ENCODE measurements at regions not wholly inside any gene's neighbourhood (a gene's known extent, or its start where the extent isn't known, plus 50 kb on each side); places are given as distances from the start of the nearest gene placed in this dataset.
A peak's percentile ranks its signal among the peaks of the same experiment; 100 is the strongest.
"Not testable (repeated sequence)": the region's sequence is repeated elsewhere in the genome, so short reads cannot be mapped to it uniquely, and the experiment has no call there.

DNA sequence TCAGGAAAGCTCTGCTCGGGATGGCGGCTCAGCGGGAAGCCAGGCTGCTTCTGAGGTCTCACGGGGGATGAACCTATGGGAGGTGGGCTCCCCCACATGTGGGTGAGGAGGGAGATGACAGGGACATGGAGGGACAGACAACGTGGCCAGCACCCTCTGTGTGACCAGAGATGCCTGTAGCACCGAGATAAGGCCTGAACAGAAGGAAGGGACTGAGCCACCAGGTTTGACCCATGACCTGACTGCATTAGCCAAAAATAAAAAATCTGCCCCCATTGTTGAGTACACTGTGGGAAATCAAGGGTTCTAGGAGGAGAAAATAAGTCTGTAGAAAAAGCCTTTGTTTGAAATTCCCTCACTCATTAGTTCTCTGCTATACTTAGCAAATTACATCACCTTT lies 105.7 kb downstream of the RNASET2 start:
- Histone ChIP-seq H3K36me3 (replicated peaks) (no peaks in the 10 kb centered on the region), H3K4me3 (ENCODE audit: low read depth, low read length) (no peak overlapping the region), H3K27ac (no peak overlapping the region), H3K27me3 (replicated peaks) (no peaks in the 10 kb centered on the region)
- in situ Hi-C loops (cut with HindIII; ENCODE audit: low pct_ligation_motif_present, low sequenced_read_pairs), result no loop called here
- no peak for TF ChIP-seq CTCF (IDR thresholded peaks at IDR 0.05; ENCODE audit: low read depth, low read length, missing control alignments)
- no peak for DNase-seq

GRCh38 chr6:166849749-166850183 lies 106.6 kb downstream of the RNASET2 start:
- peak; percentile 2 for DNase-seq
- Histone ChIP-seq H3K27me3 (replicated peaks) (no peaks in the 10 kb centered on the region), H3K4me3 (ENCODE audit: low read depth, low read length) (no peak overlapping the region), H3K27ac (no peak overlapping the region), H3K36me3 (replicated peaks) (no peaks in the 10 kb centered on the region)
- TF ChIP-seq CTCF (IDR thresholded peaks at IDR 0.05; ENCODE audit: low read depth, low read length, missing control alignments), result no peak
- in situ Hi-C loops (cut with HindIII; ENCODE audit: low pct_ligation_motif_present, low sequenced_read_pairs), result no loop called here

- DNase-seq, result no peak
- no peaks in the 10 kb centered on the region for H3K36me3 ChIP-seq (replicated peaks)
- TF ChIP-seq CTCF (IDR thresholded peaks at IDR 0.05; ENCODE audit: low read depth, low read length, missing control alignments), result no peak
- no peak overlapping the region for H3K27ac ChIP-seq
- no peaks in the 10 kb centered on the region for H3K27me3 ChIP-seq (replicated peaks)
- in situ Hi-C loops (cut with HindIII; ENCODE audit: low pct_ligation_motif_present, low sequenced_read_pairs), result no loop called here
- no peak overlapping the region for H3K4me3 ChIP-seq (ENCODE audit: low read depth, low read length)
Observed at GRCh38 chr6:166848979-166849748, 107.2 kb downstream of the RNASET2 start.

GRCh38 chr6:166846446-166847142 lies 109.8 kb downstream of the RNASET2 start:
- H3K27me3 ChIP-seq (replicated peaks); DNase-seq; H3K36me3 ChIP-seq (replicated peaks); H3K4me3 ChIP-seq (ENCODE audit: low read depth, low read length); in situ Hi-C loops (cut with HindIII; ENCODE audit: low pct_ligation_motif_present, low sequenced_read_pairs); H3K27ac ChIP-seq: not testable (repeated sequence)

GRCh38 chr6:166842607-166843006 lies 113.7 kb downstream of the RNASET2 start:
- H3K36me3 ChIP-seq (replicated peaks), result no peaks in the 10 kb centered on the region
- in situ Hi-C loops (cut with HindIII; ENCODE audit: low pct_ligation_motif_present, low sequenced_read_pairs), result no loop called here
- no peak overlapping the region for H3K4me3 ChIP-seq (ENCODE audit: low read depth, low read length)
- TF ChIP-seq CTCF (IDR thresholded peaks at IDR 0.05; ENCODE audit: low read depth, low read length, missing control alignments), result no peak
- DNase-seq, result no peak
- H3K27ac ChIP-seq, result no peak overlapping the region
- no peaks in the 10 kb centered on the region for H3K27me3 ChIP-seq (replicated peaks)

GRCh38 chr6:166841216-166841615 lies 115.1 kb downstream of the RNASET2 start:
- DNase-seq, result no peak
- Histone ChIP-seq H3K27ac (no peak overlapping the region), H3K36me3 (replicated peaks) (no peaks in the 10 kb centered on the region), H3K4me3 (ENCODE audit: low read depth, low read length) (no peak overlapping the region), H3K27me3 (replicated peaks) (no peaks in the 10 kb centered on the region)
- in situ Hi-C loops (cut with HindIII; ENCODE audit: low pct_ligation_motif_present, low sequenced_read_pairs), result no loop called here
- no peak for TF ChIP-seq CTCF (IDR thresholded peaks at IDR 0.05; ENCODE audit: low read depth, low read length, missing control alignments)
